GM12892 (cell line): ENCODE measurements at regions not wholly inside any gene's neighbourhood (a gene's known extent, or its start where the extent isn't known, plus 50 kb on each side); places are given as distances from the start of the nearest gene placed in this dataset.
"Not testable (repeated sequence)": the region's sequence is repeated elsewhere in the genome, so short reads cannot be mapped to it uniquely, and the experiment has no call there.

Experiments used
- POLR2A ChIP-seq: IDR thresholded peaks from 2 replicates; pipeline ENCODE4 v1.6.1; 2011; ENCODE audit warnings: low read depth, low read length, control low read depth
- POLR2AphosphoS5 ChIP-seq: IDR thresholded peaks from 2 replicates; pipeline ENCODE4 v1.6.1; 2011; ENCODE audit warnings: low read depth, low read length, control low read depth
- TAF1 ChIP-seq: IDR thresholded peaks from 2 replicates; pipeline ENCODE4 v1.6.1; 2011; ENCODE audit warnings: low read depth, mild to moderate bottlenecking, control low read depth, low read length, borderline replicate concordance

DNA sequence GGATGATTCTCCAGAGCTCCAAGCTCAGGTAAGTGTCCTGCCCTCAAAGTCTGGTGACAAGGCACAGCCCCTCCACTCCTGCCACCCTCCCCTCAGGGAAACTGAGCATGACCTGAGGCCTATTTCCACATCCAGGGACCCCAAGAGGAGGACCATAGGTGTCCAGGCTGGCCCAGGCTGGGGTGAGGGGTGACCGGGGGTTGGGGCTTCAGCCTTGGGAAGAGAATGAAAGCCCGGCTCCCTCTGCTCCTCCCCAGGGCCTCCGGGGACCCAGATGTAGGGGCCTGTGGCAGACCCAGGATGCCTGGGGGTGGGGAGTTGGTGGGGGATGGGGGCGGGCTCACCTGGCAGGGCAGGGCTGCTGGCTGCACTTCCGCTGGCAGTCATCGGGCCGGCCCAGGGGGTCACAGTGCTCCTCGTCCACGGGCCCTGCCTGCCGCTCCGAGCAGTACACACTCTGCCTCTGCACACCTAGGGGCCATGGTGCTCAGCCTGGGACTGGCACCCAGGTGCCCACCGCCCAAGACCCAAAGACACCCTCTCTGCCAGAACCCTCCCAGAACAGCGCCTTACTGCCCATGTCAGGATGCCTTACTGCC, 116.5 kb upstream of the AKAP13 start:
- not testable (repeated sequence) for TF ChIP-seq POLR2A, TAF1, POLR2AphosphoS5
